ENCODE measurements at regions not wholly inside any gene's neighbourhood (a gene's known extent, or its start where the extent isn't known, plus 50 kb on each side); places are given as distances from the start of the nearest gene placed in this dataset.

GRCh38 chr14:39772627-39773026 is 340.4 kb upstream of the FBXO33 start:
- DNase-seq (no peak), ATAC-seq (no peak)
- Histone ChIP-seq H3K36me3 (ENCODE audit: control insufficient read depth, insufficient read depth, low read length) (no peaks in the 10 kb centered on the region), H3K9me3 (ENCODE audit: control insufficient read depth, insufficient read depth, low read length) (no peaks in the 10 kb centered on the region), H3K27me3 (ENCODE audit: control insufficient read depth, insufficient read depth, low read length) (no peaks in the 10 kb centered on the region), H3K4me3 (ENCODE audit: low read length) (no peak overlapping the region), H3K27ac (ENCODE audit: low read length) (no peak overlapping the region), H3K4me1 (ENCODE audit: control insufficient read depth, insufficient read depth, low read length) (no peaks in the 10 kb centered on the region)
- no peaks in the 10 kb centered on the region for H3K4me1 Mint-ChIP-seq
- H3K27me3 Mint-ChIP-seq (ENCODE audit: low read depth in 2 of 2), result no peaks in the 10 kb centered on the region
- no peak overlapping the region for H3K4me3 Mint-ChIP-seq
- intact Hi-C loops (cut with micrococcal nuclease), result no loop called here
- no peak overlapping the region for H3K27ac Mint-ChIP-seq
- H3K9me3 Mint-ChIP-seq, result peaks cover 6 to 9% of the 10 kb centered on the region in 2 donors
- 67% methylated on average over 1 of the region's 1 CpG for WGBS (ENCODE audit: insufficient coverage)
- TF ChIP-seq CTCF (IDR thresholded peaks at IDR 0.05), result no peak
- no peaks in the 10 kb centered on the region for H3K36me3 Mint-ChIP-seq

GRCh38 chr14:39768589-39768988 is 336.4 kb upstream of the FBXO33 start:
- no peak overlapping the region for H3K4me3 ChIP-seq (ENCODE audit: low read length)
- no peaks in the 10 kb centered on the region for H3K36me3 ChIP-seq (ENCODE audit: control insufficient read depth, insufficient read depth, low read length)
- WGBS (ENCODE audit: insufficient coverage), result 63% methylated on average over 1 of the region's 1 CpG
- H3K9me3 ChIP-seq (ENCODE audit: control insufficient read depth, insufficient read depth, low read length), result no peaks in the 10 kb centered on the region
- Mint-ChIP-seq H3K27ac (no peak overlapping the region), H3K9me3 (peaks cover 9 to 11% of the 10 kb centered on the region in 2 donors), H3K4me1 (no peaks in the 10 kb centered on the region), H3K27me3 (ENCODE audit: low read depth in 2 of 2) (no peaks in the 10 kb centered on the region), H3K36me3 (no peaks in the 10 kb centered on the region), H3K4me3 (no peak overlapping the region)
- no peak overlapping the region for H3K27ac ChIP-seq (ENCODE audit: low read length)
- no peaks in the 10 kb centered on the region for H3K27me3 ChIP-seq (ENCODE audit: control insufficient read depth, insufficient read depth, low read length)
- ATAC-seq, result no peak
- no peaks in the 10 kb centered on the region for H3K4me1 ChIP-seq (ENCODE audit: control insufficient read depth, insufficient read depth, low read length)
- DNase-seq, result no peak
- intact Hi-C loops (cut with micrococcal nuclease), result no loop called here
- no peak for TF ChIP-seq CTCF (IDR thresholded peaks at IDR 0.05)

- no peak for ATAC-seq
- Mint-ChIP-seq H3K27ac (no peak overlapping the region), H3K36me3 (no peaks in the 10 kb centered on the region), H3K27me3 (ENCODE audit: low read depth in 2 of 2) (no peaks in the 10 kb centered on the region), H3K4me1 (no peaks in the 10 kb centered on the region), H3K9me3 (peaks cover 6 to 11% of the 10 kb centered on the region in 2 donors), H3K4me3 (no peak overlapping the region)
- intact Hi-C loops (cut with micrococcal nuclease), result no loop called here
- no peaks in the 10 kb centered on the region for H3K36me3 ChIP-seq (ENCODE audit: control insufficient read depth, insufficient read depth, low read length)
- no peak for DNase-seq
- no peaks in the 10 kb centered on the region for H3K4me1 ChIP-seq (ENCODE audit: control insufficient read depth, insufficient read depth, low read length)
- no peak for TF ChIP-seq CTCF (IDR thresholded peaks at IDR 0.05)
- H3K4me3 ChIP-seq (ENCODE audit: low read length), result no peak overlapping the region
- H3K27ac ChIP-seq (ENCODE audit: low read length), result no peak overlapping the region
- H3K27me3 ChIP-seq (ENCODE audit: control insufficient read depth, insufficient read depth, low read length), result no peaks in the 10 kb centered on the region
- 72% methylated on average over 7 of the region's 7 CpGs for WGBS (ENCODE audit: insufficient coverage)
- no peaks in the 10 kb centered on the region for H3K9me3 ChIP-seq (ENCODE audit: control insufficient read depth, insufficient read depth, low read length)
Observed at GRCh38 chr14:39766397-39767000, 334.3 kb upstream of the FBXO33 start.

GRCh38 chr14:39765676-39766075 is 333.4 kb upstream of the FBXO33 start:
- Histone ChIP-seq H3K27me3 (ENCODE audit: control insufficient read depth, insufficient read depth, low read length) (no peaks in the 10 kb centered on the region), H3K9me3 (ENCODE audit: control insufficient read depth, insufficient read depth, low read length) (no peaks in the 10 kb centered on the region), H3K4me1 (ENCODE audit: control insufficient read depth, insufficient read depth, low read length) (no peaks in the 10 kb centered on the region), H3K36me3 (ENCODE audit: control insufficient read depth, insufficient read depth, low read length) (no peaks in the 10 kb centered on the region), H3K4me3 (ENCODE audit: low read length) (no peak overlapping the region), H3K27ac (ENCODE audit: low read length) (no peak overlapping the region)
- TF ChIP-seq CTCF (IDR thresholded peaks at IDR 0.05), result no peak
- Mint-ChIP-seq H3K4me3 (no peak overlapping the region), H3K27ac (no peak overlapping the region), H3K9me3 (peaks cover 6 to 11% of the 10 kb centered on the region in 2 donors), H3K36me3 (no peaks in the 10 kb centered on the region), H3K27me3 (ENCODE audit: low read depth in 2 of 2) (no peaks in the 10 kb centered on the region), H3K4me1 (no peaks in the 10 kb centered on the region)
- no peak for DNase-seq
- no CpG with 5 or more reads among the region's 2 CpGs for WGBS (ENCODE audit: insufficient coverage)
- no peak for ATAC-seq
- intact Hi-C loops (cut with micrococcal nuclease), result no loop called here
